Activated CD4-positive, CD25-positive, alpha-beta regulatory T cell treated with anti-CD3 and anti-CD28 coated beads, Interleukin-2, amount 50 U/mL, for 72 hours (primary cell): ENCODE measurements at regions not wholly inside any gene's neighbourhood (a gene's known extent, or its start where the extent isn't known, plus 50 kb on each side); places are given as distances from the start of the nearest gene placed in this dataset.
"Not testable (repeated sequence)": the region's sequence is repeated elsewhere in the genome, so short reads cannot be mapped to it uniquely, and the experiment has no call there.

Experiments used
- DNase-seq: peaks from one replicate; pipeline ENCODE4 v3.0.0; 2021

DNA sequence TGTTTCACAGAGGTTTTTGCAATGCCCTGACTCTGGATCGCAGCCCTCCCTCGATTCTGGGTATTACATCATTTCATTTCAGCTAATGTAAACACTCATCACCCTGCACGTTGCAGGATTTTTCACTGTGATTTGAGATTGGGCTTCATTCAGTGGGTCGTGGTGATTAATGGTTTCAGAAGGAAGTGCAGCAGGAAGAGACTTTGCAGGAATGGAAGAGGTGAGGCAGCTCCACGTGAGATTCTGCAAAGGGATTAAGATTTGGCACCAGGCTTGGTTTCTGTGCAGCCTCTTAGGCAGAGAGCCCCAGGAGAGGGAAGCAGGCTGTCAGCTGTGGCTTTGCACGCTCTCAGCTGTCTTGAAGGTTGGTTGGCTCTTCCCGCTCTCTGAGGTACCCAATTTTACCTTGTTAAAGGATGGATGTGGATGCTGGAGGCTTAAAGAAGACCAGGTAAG is 95.2 kb downstream of the PLCE1 start:
- DNase-seq: no peak

DNA sequence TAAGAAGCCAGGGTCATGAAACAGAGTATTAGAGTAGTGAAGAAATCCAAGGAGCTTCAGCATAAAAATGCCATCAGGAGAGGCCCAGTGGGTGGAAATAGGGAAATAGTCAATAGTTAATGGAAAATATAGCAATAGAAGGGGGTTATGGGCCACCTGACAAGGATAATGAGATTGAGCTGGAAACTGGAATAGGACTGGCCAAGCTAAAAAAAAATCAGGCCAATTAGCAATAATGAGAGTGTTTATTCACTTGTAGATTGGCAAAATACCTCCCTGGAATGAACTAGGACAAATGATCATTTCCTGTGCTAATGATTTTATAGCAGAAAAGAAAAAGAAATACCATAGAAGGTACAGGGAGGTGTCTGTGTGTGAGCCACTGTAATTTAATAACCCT is 97.9 kb downstream of the PLCE1 start:
- DNase-seq: no peak

DNA sequence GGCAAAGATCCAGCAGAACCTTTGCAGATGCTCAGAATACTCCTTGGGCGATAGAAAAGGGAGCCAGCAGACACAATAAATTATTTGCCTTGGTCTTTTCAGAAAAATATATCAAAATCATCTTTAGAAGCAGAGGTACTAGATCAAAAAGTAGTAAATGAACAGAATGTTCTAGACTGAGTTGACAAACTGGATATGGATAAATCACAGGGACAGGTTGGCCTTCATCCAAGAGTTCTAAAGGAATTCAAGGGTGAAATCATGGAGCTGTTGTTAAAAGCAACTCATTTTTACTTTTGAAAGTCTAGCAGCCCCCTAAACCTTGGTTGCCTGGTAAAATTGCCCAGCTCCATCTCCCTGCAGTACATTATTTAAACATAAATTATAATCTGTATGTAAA is 99.1 kb downstream of the PLCE1 start:
- no peak for DNase-seq

DNA sequence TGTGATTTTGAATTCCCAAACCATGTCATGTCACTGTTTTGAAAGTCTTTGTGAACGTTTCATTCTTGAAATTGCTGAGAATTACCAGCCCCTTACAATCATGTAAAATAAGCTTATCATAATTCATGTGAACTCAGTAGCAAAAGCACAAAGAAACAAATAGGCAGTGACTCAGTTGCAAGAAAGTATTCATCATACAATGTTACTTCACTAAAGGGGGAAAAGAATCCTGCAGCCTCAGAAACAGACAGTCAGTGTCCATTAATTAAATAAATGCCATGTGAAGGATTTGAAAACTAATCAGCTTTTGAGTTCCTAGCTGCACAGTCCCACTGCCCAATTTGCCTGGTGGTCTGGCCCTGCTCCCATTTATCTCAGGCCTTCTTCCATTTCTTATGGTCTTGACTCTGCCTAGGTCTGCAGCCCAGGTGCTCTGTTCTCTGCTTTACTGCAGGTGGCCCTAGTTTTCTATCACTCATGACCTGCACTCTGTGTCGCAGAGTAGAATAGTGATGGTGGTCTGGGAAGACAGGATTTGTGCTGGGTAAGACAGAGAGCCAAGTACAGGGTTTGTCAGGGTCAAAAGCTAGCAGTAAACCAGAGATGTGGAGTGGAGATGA is 99.7 kb downstream of the PLCE1 start:
- DNase-seq: no peak

DNA sequence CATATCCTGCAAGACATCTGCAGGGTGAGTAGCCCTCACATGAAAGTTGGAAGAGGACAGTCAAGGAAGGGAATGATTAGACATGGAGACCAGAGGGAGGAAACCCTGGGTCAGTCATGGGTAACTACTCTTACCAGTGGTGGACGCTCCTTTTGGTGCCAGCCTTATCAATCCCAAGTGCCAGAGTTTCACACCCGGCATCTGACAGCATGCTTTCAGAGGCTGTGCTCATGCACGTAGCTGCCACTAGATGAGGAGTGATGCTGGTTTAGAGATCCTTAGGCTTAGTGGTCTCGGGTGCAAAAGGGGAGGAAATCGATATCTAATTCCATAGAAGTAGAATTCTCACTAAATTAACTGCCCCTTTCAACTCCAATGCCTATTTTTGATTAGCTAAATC is 100.8 kb downstream of the PLCE1 start:
- no peak for DNase-seq

DNA sequence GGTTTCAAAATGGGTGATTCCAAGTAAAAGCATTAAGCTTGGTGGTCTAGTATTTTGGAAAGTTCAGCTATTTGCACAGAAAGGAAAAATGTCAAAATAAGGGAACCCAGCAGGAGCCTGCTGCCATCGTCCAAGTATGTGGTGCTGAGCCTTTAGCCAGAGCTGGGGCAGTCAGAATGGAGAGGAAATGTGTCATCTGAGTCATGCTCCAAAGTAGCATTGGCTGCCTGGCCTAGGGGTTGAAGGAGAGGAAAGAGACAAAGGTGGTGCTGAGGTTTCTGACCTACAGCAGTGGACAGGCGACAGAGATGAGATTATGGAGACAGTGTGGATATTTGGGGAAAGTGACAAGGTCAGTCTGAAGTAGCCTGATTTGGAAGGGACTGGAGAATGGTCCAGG is 103.9 kb downstream of the PLCE1 start:
- no peak for DNase-seq

DNA sequence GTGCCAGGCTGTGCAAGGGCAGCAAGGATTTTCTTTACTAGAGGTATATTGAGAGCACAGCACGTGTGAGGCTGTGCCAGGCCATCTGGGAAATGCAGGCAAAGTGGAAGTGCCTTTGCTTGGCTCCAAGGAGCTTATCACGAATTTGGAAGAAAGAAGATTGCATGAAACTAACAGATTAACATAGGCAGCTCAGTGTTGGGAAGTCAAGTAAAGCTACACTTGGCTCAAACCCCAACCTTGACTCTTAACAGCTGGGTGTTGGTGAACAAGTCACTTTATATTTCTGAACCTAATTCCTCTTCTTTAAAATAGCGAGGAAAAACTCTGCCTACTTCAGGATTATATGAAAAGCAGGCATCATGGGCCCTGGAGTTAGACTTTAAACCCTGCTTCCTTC is 105.2 kb downstream of the PLCE1 start:
- DNase-seq: no peak

DNA sequence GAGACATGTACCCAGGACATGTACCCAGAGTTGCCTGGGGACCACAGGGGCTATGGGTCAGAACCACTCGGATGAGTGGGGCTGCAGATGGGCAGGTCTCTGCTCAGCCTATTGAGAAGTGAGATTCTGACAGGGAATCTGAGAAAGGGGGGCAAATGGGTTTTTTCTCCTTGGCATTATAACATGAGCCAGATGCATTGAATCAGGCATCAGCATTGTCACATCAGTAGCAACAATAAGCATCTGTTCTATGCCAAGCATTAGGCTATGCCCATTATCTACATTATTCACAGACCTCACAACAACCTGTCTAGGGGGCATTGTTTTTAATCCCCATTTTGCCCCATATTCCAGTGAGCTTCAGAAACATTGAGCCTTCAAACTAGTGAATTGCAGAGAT is 108.2 kb downstream of the PLCE1 start:
- DNase-seq: no peak

DNA sequence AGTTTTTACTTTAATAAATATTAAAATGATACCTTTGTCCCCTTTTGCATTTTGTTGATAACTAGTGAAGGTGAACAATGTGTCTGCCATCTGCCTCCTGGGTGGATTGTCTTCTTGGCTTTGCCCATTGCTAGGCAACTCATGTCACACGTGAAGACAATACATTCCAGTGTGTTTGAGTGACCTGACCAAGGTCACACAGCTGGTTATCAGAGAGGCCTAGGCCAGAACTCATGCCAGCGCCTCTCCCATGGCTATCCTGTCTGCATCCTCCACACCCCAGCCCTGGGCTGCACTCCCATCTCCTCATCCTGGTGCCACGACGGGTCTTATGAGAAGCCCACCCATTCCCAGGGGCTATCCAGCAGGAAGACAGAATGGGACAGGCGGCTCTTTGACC is 108.7 kb downstream of the PLCE1 start:
- no peak for DNase-seq

DNA sequence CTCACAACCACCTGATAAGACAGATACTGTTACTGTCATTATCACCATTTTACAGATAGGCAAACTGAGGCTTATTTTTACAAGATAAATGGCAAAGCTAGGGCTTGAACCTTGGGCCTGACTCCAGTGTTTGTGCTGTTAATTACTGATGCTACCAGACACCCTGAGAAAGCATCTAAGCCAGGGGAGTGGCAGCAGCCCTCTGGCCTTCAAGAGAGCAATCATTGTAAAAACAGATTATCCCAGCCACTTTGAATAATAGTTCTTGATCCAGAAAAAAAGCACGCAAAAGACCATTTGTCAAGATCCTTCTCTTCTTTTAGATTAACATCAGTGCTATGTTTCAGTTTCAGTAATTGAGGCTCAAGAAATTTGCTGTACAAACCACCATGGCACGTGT is 109.5 kb downstream of the PLCE1 start:
- DNase-seq: no peak

DNA sequence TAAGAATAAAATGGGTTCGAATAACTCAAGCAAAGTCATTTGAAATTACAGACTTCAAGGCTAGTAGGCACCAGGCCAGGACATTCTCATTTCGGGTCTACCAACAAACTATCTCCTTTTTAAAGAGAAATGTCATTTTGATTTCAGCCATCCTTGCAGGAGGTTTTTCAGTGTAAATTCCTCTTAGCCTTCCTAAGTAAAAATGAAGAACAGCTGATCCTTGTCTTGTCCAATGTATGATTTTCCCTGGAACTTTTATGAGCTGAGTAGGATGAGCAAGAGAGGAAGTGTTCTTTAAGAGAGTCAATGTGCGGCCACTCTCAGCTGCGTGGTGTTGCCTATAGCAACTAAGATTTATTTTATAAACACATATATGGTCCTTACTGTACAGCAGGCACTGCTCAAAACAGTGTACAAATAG is 110.1 kb downstream of the PLCE1 start:
- DNase-seq: no peak

DNA sequence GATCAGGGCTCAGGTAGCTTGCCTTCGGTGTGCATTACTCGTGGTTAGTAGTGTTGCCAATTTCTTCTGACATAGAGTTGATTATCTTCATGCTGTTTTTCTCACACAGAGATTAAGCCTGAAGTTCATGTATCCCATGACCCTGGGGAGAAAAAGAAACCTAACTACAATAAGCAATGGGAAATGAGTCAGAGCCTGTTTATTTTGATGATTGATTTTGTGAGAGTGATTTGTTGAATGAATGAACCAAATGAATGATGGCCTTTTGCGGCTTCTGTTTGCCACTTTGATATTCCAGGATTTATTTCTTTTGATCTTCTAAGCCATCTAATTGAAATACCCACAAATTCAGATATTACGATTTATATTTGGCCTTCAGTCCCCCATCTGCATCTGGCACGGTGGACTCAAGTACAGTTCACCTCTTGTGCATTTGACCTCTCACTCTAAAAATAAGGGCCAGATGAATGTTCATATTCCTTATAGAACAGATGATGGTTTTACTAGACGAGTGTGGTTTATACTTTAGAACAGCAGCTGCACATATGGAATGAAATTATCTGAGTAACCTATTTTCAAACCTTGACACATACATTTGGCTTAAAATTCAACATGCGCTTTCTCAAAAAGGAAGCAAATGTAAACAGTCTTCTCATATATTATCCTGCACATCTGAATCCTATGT is 110.7 kb downstream of the PLCE1 start:
- no peak for DNase-seq

DNA sequence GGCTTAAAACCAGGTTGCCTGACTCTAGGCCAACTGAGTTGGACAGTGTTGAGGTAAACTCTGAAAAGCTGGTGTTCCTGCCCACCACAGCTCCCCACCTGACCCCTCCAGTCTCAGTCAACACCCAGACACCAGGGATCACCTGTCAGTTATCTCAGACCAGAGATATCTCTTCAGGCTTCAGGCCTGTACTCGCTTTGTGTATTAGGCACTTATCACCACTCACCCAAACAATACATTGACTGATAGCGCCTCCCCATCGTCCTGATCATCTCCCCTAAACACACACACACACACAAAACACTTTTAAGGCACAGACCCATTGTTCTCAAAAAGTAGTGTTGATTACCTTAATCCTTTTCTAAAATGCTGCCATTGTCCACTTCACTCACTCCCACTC is 111.5 kb downstream of the PLCE1 start:
- DNase-seq: no peak

DNA sequence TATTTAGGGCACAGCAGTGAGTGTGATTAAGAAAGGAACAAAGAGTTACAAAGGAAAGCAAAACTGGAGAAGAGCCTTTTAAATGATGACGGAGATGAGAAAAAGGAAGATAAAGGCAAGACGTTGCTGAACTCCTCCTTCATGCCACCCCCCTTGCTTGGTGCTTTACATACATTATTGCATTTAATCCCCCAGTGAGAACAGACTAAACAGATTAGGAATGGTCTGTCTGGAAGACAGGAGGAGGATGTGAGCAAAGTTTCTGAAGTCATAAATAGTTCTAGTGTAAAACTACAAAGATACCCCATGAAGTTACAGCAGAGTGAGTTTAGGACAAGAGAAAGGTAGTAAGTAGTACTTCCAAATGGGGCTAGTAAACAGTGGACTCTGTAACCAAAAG is 113.5 kb downstream of the PLCE1 start:
- DNase-seq: no peak

DNA sequence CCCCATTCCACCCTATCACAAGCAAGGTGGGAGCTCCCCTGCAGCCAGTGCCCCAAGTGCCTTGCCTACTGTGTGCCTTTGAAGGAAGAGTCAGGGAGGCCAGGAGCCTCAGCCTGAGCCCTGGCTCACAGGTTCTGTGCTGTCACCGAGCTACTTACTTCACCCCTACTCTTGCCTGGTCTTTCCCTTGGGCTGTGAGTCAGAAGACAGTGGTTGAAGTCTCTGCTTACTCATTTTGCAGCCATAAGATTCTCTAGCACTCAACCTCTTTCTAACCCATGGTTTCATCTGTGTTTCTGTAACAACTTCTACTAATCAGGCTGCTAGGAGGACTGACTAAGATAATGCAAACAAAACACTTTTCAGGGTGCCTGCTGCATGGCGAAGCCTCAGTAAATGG is 114.5 kb downstream of the PLCE1 start:
- DNase-seq: no peak

DNA sequence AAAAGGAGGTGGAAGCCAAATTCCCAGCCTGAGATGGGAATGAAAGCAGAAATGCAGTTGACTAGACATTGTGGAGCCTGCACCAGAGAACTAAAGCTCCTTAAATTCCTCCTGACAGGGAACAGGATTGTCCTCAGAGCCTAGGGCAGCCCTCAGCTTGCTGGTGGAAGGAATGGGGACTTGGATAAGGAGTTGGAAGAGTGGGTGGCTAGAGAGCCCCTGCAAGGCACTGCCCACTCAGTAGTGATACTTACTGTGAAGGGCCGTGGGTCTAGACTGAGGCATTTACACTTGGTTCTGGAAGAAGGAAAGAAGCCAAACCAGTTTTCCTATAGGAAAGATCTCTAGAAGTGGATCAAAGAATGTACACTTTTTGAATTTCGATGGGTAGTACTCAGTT is 117.6 kb downstream of the PLCE1 start:
- DNase-seq: no peak

DNA sequence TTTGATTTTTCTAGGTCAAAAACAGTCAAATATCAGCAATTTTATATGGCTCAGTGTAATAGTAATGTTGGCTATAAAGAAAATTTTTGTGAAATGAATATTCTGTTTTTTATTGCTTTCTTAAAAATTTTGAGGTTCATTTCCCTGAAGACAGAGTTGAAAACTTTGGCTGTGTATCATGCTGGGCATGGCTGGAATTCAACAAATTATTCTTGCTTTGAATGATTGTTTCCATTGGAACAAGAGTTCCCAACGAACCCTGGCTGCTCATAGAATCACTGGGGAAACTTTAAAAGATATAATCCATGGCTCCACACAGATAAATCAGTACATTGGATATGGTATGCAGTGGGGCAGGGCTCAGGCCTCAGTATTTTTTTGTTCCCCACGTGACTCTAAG is 118.6 kb downstream of the PLCE1 start:
- DNase-seq: no peak

DNA sequence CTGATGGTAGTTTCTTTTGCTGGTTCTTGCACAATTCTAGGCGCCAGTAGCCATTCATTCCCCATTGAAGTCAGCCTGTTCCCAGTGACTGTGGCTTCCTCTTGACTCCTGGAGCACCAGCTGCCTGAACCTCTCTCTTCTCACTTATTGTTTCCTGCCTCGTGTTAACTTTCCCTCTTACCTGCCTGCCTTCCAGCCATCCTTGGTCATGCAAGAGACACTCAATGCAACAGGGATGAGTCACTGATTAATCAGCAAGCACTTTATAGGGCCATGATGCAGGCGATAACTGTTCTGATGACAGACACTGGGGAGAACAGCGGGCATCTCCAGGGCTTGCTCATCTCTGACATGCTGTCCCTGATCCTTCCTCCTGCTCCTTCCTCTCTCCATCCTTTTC is 122.0 kb downstream of the PLCE1 start:
- no peak for DNase-seq

DNA sequence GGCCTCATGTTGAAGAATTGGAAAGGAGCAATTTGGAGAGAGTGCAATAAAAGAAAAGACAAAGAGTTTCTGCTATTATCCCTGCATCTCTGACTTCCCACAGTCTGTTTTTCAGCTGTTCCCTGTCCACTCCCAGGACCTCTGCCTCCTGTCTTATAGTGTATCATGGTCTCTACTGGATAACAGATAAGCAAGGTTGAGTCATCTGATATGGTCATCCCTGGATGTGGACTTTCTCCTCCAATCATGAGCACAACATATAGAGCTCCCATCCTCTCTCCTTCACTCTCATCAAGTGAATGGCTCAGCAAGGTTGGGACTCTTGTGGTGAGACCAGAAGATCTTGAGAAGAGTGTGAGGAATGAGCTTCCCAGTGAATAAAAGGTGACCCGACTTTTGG is 123.1 kb downstream of the PLCE1 start:
- DNase-seq: no peak

DNA sequence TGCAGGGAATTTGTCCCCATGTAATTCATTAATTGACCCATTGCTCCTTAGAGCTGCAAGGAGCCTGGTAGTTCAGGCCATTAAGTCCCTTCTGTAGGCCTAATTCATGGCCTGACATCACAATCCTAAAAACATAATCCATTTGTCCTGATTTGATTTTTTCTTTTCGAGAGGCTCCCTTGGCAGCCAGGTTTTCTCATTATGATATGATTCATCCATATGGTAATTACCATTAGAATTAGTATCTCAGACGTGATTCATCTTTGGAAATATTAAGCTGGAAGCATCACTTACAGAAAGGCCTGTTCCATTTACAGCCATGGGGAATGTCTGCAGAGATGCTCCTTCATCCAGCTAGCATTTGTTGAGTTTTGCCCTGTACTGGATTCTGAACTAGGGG is 128.5 kb downstream of the PLCE1 start:
- DNase-seq: no peak

DNA sequence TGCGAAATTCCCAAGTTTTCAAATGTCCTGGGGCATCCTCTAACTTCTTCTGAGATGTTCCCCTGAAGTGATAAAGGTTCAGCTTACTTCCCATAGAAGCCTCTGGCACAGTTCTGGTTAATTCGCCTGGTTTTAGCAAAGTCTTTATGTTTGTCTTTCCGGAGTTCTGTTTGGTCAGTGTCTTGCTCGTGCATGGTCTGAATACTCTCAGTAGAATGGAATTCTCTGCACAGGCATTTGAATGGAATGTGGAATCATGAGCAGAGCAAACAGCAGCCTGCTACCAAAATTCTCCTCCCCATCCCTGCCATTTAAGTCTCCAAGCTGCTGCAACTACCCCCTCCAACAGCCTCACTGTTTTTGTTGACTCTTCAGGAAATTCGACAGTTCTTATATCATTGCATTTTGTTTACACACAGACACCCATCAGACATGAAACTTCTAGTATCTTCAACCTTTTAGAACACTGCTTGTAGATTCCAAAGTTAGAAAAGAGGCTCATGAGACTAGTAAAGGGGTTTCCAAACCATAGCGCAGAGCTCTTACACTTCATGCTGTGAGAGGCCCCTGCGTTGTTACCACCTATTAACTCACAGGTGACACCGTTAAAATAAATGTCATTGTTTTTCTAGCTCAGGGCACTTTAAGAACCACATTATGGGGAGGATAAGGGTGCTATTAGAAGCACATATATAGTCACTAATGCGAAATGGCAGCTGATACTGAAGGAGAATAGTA is 129.7 kb downstream of the PLCE1 start:
- DNase-seq: no peak

DNA sequence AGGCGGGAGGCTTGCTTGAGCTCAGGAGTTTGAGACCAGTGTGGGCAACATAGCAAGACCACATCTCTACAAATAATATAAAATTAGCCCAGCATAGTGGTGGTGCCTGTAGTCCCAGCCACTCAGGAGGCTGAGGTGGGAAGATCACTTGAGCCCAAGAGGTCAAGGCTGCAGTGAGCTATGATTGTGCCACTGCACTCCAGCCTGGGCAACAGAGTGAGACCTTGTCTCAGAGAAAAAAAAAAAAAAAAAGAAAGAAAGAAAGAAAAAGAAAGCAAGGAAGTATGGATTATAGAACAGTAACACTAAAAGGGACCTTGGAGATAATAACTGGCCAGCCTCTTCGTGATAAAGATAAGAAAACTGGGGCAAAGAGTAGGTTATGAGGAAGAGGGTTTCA is 130.4 kb downstream of the PLCE1 start:
- not testable (repeated sequence) for DNase-seq

DNA sequence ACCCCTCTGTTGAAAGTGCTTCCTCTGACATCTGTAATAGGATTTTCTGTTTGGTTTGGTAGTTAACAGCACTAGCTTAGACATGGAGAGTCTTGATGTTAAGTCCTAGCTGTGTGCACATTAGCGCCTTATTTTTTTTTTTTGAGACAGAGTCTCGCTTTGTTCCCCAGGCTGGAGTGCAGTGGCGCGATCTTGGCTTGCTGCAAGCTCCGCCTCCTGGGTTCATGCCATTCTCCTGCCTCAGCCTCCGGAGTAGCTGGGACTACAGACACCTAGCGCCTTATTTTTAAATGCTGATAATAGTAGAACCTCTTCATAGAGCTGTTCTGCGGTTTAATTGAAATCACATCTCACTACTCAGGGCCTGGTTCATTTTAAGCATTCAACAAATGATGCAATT is 131.5 kb downstream of the PLCE1 start:
- DNase-seq: not testable (repeated sequence)

DNA sequence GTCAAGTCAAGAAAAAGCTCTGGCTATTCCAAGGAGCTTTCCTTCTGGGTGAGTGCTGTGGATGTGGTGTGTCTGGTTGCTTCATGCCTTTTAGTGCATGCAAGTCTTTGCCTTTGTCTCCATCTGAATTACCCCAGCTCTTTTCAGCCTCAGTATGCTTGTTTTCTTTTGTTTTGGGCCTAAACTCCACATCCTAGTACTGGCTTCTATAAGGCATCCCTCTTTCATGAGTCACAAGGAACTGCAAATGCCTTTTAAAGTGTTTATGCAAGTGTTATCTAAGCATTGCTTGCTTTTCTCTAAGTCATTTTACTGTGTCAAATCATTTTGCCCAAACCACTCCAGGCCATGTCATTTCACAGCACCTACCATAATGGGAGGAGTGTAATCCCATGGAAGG is 132.1 kb downstream of the PLCE1 start:
- no peak for DNase-seq
